ENCODE measurements at regions not wholly inside any gene's neighbourhood (a gene's known extent, or its start where the extent isn't known, plus 50 kb on each side); places are given as distances from the start of the nearest gene placed in this dataset.
A peak's percentile ranks its signal among the peaks of the same experiment; 100 is the strongest.

DNA sequence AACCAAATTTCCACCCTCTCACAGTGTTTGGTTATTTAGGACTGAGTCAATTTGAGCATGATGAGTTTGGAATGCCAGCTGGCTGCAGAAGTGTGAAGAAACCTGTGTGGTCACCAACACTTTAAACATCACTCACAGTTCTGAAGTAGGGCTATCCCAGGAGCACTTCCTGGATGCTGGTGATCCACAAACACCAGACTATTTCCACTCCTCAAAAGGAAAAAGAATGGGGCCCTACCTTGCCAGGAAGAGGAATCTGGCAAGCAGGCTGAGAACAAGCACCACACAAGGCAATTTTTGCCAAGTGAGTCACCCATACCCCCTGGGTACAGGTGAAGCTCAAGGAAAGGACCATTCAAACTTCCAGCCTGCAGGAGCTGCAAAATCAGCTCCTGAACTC, 294.2 kb upstream of the PTGER4 start:
- DNase-seq (ENCODE audit: low spot score): peak; percentile 71

- DNase-seq (ENCODE audit: low spot score): no peak
These were observed 294.8 kb upstream of the PTGER4 start for GRCh38 chr5:40384782-40385390.

GRCh38 chr5:40383749-40384651, 295.7 kb upstream of the PTGER4 start:
- DNase-seq (ENCODE audit: low spot score): peak; percentile 21

- DNase-seq (ENCODE audit: low spot score): peak; percentile 67
These were observed 297.9 kb upstream of the PTGER4 start for GRCh38 chr5:40381676-40382363.

DNA sequence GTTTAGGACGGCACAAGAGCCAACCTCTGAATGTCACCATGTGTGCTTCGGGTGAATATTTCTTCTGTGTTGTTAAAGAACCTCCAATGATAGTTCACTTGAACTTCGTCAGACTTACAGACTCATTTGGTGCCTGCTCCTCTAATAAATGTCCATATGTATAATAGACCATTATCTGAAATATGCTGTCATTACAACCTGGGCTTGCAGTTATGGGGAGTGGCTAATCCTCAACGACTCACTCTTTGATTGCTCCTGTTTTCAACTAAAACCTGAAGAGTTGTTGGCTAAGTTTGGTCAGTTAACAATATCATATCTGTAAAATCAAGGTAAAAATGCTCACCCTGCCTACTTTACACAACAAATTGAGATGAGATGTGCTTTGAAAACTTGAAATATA, 298.7 kb upstream of the PTGER4 start:
- no peak for DNase-seq (ENCODE audit: low spot score)

DNA sequence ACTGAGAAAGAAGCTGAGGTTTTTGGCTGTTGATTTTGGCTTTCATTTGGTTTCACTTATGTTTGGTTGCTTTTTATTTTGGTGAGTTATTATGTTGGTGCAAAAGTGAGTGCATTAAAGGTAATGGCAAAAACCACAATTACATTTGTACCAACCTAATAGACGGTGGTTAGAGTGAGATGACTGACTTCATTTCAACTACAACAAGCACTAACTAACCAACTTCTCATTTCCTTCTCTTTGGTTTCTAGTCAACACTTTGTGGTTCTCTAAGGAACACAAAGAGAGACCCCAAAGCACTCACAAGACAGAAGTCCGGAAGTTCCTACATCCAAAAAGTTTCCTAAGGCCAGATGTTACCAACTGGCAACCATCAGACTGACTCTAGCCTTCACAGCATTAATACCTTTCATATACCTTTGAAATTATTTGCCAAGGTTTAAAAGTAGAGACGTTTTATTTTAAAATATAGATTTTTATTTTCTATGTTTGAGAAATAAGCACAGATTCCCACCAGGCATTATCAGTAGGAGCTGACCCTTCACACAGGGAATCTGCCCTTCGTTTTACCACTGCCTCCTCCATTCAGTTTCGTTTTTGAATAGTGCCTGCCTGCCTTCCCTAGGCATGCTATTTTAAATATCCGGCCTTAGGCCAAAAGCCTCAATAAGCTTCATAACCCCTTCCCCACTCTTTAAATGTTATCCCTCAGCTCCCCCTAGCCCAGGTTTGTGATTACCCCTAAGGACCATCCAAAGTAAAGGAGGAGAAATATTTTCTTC, 301.1 kb upstream of the PTGER4 start:
- no peak for DNase-seq (ENCODE audit: low spot score)

GRCh38 chr5:40376566-40376965, 303.1 kb upstream of the PTGER4 start:
- DNase-seq (ENCODE audit: low spot score): no peak

DNA sequence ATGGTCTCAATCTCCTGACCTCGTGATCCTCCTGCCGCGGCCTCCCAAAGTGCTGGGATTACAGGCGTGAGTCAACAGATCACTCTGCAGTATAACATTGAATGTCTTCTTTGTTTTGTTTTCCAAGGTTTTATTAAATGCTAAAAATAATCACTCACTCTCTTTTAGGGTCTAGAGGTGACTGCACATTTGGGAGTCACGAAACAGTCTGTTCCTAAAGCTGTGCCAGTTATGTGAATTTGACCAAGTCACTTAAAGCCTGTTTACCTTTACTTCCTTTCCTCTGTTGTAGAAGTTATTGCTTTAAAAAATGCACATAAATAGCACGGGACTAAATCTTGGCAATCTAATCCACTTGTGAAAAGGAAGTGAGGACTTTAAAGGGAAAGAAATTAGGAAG, 304.9 kb upstream of the PTGER4 start:
- no peak for DNase-seq (ENCODE audit: low spot score)

GRCh38 chr5:40368200-40368599, 311.5 kb upstream of the PTGER4 start:
- DNase-seq (ENCODE audit: low spot score): no peak

GRCh38 chr5:40367255-40367654, 312.5 kb upstream of the PTGER4 start:
- no peak for DNase-seq (ENCODE audit: low spot score)

GRCh38 chr5:40365342-40366330, 314.1 kb upstream of the PTGER4 start:
- DNase-seq (ENCODE audit: low spot score): no peak

- DNase-seq (ENCODE audit: low spot score): no peak
These were observed 315.3 kb upstream of the PTGER4 start for GRCh38 chr5:40364441-40364840.

- DNase-seq (ENCODE audit: low spot score): no peak
These were observed 318.3 kb upstream of the PTGER4 start for GRCh38 chr5:40361378-40361777.

- DNase-seq (ENCODE audit: low spot score): no peak
These were observed 319.0 kb upstream of the PTGER4 start for GRCh38 chr5:40360685-40361084.

DNA sequence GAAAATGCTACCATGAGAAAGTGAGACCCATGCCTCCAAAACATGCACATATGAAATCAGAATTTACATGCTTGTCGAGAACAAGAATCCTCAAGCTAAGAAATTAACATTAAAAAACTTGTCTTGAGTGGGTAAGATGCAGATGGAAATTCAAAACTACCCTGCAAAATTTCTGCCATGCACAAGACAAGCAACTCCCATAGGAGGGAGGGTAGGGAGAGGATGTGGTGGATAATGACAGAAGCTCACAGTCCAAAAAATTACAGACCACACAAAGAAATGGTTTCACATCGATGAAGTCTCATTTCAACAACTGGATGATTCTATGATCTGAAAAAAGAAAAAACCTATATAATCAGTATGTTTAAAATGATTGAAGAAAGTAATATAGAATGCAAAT, 319.9 kb upstream of the PTGER4 start:
- DNase-seq (ENCODE audit: low spot score): no peak

GRCh38 chr5:40359093-40359492, 320.6 kb upstream of the PTGER4 start:
- DNase-seq (ENCODE audit: low spot score): no peak

DNA sequence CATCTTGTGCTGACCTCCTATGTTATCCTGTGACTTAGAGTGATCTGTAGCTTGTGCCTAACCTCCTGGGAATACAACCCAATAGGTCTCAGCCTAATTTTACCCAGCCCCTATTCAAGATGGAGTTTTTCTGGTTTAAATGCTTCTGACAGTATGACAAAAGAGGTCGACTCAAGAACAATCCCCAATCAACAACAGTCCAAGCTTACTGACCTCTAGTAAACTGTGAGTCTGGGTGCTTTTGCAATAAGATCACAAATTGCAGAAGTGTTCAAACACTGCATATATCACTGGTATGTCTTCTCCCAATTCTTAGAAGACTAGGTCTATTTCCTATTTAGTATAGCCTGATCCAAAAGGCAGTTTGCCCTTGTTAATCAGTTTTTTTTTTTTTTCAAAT, 323.5 kb upstream of the PTGER4 start:
- no peak for DNase-seq (ENCODE audit: low spot score)

GRCh38 chr5:40355846-40356245, 323.9 kb upstream of the PTGER4 start:
- no peak for DNase-seq (ENCODE audit: low spot score)

DNA sequence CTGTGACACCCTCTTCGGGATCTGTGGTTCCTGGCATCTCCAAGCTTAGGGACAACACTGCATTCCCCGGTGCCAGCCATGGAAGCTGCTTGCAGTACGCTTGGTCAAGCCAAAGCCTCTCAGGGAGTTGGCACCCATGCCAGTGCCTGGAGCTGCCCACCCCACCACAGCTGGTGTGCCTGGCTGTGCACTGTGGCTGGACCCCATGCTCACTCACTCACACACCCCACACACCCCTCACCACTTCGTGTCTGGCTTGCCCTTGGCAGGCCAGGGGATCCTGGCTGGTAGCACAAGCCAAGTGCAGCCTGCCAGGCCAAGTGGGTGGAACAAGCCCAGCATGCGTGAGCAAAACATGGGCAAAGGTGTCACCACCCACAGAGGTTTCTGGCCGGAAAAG, 324.5 kb upstream of the PTGER4 start:
- no peak for DNase-seq (ENCODE audit: low spot score)

GRCh38 chr5:40354171-40354570, 325.5 kb upstream of the PTGER4 start:
- DNase-seq (ENCODE audit: low spot score): no peak

DNA sequence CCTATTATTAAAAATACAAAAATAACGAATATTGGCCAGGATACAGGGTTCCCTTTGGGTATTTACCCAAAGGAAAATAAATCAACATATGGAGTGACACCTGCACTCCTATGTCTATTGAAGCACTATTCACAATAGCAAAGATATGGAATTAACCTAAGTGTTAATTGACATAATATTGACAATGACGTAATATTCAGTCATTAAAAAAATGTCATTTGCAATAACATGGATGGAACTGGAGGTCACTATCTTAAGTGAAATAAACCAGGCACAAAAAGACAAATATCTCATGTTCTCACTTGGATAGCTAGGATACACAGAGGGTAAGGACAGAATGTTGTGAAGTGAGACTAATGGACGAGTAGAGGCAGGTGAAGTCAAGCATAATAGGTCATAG, 326.3 kb upstream of the PTGER4 start:
- DNase-seq (ENCODE audit: low spot score): no peak

Measured in A172 (cell line).